GM18909 (cell line): ENCODE measurements at regions not wholly inside any gene's neighbourhood (a gene's known extent, or its start where the extent isn't known, plus 50 kb on each side); places are given as distances from the start of the nearest gene placed in this dataset.

Experiments used
- ATAC-seq: cut with Tn5 transposase; IDR thresholded peaks from one replicate; pipeline ENCODE4 v1.9.1; 2021; ENCODE audit warnings: mild to moderate bottlenecking; ENCODE audit not compliant: unreplicated experiment, poor library complexity

- ATAC-seq, result no peak
Observed at GRCh38 chr10:129280155-129280502, 186.9 kb upstream of the MGMT start.

GRCh38 chr10:129280908-129281586, 186.0 kb upstream of the MGMT start:
- no peak for ATAC-seq

DNA sequence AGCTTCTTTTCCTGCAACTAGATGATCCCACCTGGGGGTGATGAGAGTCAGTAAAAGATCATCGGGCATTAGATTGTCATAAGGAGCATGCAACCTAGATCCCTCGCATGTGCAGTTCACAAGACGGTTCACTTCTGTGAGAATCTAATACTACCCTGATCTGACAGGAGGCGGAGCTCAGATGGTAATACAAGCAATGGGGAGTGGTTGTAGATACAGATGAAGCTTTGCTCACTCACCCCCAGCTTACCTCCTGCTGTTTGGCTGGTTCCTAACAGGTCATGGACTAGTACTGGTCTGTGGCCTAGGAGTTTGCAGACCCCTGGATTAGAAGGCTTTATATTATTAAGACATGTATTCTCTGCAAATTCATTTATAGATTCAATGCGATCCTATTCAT, 181.6 kb upstream of the MGMT start:
- no peak for ATAC-seq

DNA sequence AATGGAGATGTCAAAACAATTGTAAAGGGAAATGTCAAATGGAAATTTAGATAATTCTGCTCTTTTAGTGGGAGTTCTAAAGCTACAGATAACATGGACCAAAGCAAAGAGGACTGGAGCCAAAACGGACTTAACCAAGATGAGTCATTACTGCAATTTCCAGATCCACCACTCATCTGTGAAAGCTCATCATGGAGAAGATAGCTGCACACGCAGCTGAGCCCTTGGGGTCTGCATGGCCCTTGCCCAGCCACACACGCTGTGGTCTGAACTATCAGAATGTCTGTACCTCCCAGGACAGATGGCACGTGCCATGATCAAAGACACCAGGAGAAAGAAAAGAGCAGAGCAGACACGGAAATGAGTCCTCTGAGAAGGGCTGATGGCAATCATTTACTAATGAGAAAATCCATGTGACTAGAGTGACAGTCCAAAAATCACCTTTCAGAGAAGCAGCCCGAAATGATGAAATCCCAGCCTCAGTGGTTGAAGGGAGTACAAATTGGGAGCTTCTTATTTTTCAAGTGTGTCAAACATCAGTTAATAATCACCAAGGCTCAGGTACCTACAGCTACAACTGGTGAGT, 177.9 kb upstream of the MGMT start:
- no peak for ATAC-seq

DNA sequence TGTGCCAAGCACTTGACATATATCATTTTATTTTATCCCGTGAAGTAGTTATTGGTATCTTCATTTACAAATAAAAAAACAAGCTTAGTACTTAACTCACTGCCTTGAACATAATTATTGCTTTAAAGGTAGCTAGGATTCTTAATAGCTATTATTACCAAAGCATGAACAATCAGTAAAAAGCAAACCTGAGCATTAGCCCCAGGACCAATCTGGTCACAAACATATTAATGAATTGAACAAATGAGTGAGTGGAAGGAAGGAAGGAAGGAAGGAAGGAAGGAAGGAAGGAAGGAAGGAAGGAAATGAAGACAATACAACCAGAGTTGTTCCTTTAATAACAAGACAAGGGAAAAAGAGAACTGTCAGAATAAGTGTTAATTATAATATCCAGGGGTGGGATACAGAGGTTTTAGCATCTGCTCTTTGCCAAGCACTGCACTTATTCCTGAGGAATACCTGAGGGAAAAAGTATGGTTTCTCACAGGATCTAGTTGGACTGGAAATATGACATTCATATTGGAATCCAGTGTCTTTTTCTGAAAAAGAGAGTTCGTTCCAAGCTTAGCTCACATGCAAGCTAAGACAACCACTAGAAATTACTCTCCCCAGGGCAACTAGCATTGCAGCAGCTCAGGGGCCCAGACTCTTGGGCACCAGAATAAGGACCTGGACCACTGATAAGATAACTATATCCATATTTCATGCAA, 172.9 kb upstream of the MGMT start:
- no peak for ATAC-seq

- ATAC-seq, result no peak
Observed at GRCh38 chr10:129294944-129295343, 172.1 kb upstream of the MGMT start.

GRCh38 chr10:129305046-129305445, 162.0 kb upstream of the MGMT start:
- ATAC-seq, result no peak

DNA sequence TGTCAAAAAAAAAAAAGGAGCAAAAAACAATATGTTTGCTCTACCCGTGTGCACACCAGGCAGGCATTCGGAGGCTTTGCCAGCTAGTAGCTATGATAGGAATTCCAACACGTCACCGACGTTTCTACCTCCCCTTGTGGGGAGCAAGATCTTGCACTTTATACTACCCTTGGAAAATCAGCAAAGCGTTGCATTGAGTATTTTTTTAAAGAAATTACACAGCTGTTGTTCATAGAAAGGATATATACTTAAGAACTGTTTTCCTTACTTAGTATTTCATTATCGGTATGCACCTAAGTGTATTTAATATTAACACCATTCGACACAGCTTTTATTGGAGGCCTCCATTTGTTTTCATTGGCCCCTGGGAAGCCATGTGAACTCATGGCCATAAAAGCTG, 159.9 kb upstream of the MGMT start:
- ATAC-seq, result no peak

DNA sequence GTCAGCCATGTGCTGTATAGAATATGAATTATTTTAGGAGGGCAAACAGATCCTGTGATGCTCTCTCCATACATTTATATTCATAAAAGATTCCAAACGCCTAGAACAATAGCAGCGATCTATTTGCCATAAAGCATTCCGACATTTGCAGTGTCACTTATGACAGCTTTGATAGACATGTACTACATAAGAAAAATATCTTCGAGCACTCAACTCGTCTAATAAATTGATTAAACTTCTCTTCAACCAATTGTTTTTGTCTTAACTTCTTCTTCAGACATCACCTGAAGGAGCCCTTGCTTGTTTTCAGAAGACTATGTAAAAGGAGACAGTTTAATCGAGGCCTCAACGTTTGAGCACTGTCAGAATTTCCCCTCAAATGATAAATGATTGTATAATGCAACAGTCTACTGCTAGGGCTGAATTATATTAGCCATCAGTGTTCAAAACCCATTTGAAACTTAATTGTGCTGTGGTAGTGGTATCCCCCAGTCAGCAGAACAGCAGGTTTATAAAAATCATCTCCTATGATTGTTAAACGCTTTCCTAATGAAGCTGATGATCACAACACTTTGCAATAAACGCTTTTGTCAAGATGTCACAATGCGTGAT, 158.0 kb upstream of the MGMT start:
- ATAC-seq, result no peak

- no peak for ATAC-seq
Observed at GRCh38 chr10:129309565-129309964, 157.5 kb upstream of the MGMT start.

- ATAC-seq, result no peak
Observed at GRCh38 chr10:129310881-129311280, 156.2 kb upstream of the MGMT start.

GRCh38 chr10:129319934-129320333, 147.1 kb upstream of the MGMT start:
- ATAC-seq, result no peak

DNA sequence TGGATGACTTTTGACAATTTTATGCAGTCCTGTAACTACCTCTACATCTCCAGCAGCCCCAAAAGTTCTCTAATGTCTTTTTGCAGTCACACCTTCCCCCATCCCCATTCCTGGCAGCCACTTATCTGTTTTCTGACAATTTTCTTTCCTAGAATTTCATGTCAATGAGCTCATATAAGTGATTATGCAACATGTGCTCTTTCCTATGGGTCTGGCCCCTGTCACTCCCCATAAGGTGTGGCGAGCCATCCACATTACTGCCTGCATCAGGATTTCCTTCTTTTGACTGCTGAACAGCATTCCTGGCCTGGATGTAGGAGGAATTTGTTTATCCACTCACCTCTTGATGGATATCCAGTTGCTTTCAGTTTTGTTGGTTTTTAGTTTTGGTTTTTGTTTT, 146.7 kb upstream of the MGMT start:
- no peak for ATAC-seq

GRCh38 chr10:129321727-129322126, 145.3 kb upstream of the MGMT start:
- ATAC-seq, result no peak

GRCh38 chr10:129322933-129323820, 143.9 kb upstream of the MGMT start:
- ATAC-seq, result no peak

GRCh38 chr10:129323879-129324278, 143.2 kb upstream of the MGMT start:
- ATAC-seq, result no peak

GRCh38 chr10:129325893-129326292, 141.1 kb upstream of the MGMT start:
- no peak for ATAC-seq

DNA sequence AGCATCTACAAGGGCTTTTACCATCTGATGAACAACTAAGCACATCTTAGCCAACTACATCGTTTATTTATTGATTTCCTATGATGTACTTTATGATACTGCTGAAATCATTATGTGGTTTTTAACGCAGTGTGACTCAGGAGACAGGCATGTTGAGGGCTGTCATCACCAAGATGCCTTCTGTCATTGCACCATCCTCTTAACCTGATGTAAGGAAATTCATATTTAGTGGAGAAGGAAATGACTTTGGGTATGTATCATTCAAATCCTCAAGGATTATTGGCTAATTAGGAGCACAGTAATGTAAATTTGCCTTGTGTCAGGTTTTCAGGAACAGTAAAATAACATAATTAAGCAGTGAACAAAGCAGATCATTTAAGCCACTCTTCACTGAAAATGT, 138.5 kb upstream of the MGMT start:
- no peak for ATAC-seq

DNA sequence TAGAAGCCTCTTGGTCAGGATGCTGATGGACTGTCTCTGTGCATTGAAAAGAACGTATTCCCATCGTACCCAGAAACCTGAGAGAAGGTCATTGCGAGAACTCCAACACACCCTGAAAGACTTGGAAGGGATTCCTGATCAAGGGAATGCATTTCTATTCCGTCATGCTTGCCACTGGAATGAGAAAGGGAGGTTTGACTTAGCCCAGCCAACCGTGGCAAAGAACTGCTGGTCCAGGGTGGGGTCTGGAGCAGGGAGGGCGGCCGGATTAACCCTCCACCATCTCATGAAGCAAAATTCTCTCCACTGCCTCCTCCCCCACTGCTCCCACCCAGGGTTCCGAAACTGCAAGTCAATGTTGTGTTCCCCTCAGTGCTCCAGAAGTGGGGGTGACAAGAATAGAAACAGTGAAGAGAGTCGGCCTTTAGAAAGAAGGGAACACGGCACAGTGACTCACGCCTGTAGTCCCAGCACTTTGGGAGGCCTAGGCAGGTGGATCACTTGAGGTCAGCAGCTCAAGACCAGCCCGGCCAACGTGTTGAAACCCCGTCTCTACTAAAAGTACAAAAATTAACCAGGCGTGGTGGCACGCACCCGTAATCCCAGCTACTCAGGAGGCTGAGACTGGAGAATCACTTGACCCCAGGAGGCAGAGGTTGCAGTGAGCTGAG, 137.5 kb upstream of the MGMT start:
- ATAC-seq, result no peak

DNA sequence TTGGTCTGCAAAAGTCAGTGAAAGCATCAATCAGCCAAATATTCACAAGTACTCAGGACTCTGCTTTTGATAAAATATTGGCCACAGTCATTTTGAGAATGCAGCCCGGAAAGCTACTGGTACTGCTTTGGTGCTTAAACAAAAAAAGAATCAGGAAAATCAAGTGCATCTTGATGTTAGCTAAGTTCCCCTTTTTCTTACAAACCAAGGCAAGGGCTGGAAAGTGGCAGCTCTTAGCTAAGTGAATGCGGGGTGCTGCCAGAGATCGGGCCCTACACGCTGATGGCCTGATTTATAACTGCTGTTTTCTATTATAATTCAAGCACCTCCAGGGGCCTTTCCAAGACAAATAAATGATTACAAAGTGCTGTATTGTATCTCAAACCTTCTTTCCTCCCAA, 136.8 kb upstream of the MGMT start:
- ATAC-seq, result no peak
